HG02623 (cell line): ENCODE measurements at regions not wholly inside any gene's neighbourhood (a gene's known extent, or its start where the extent isn't known, plus 50 kb on each side); places are given as distances from the start of the nearest gene placed in this dataset.
"Not testable (repeated sequence)": the region's sequence is repeated elsewhere in the genome, so short reads cannot be mapped to it uniquely, and the experiment has no call there.

Experiments
- ATAC-seq: cut with Tn5 transposase; IDR thresholded peaks from one replicate; pipeline ENCODE4 v1.9.1; 2021; ENCODE audit warnings: moderate library complexity; ENCODE audit not compliant: unreplicated experiment

GRCh38 chr6:115814907-115815306 is 245.8 kb downstream of the FRK start:
- ATAC-seq: no peak

GRCh38 chr6:115811541-115811940 is 249.2 kb downstream of the FRK start:
- no peak for ATAC-seq

- no peak for ATAC-seq
These were observed 262.5 kb downstream of the FRK start for GRCh38 chr6:115798229-115798628.

- no peak for ATAC-seq
These were observed 263.9 kb downstream of the FRK start for GRCh38 chr6:115796829-115797228.

- ATAC-seq: no peak
These were observed 264.6 kb downstream of the FRK start for GRCh38 chr6:115796061-115796460.

GRCh38 chr6:115783402-115784061 is 277.2 kb downstream of the FRK start:
- ATAC-seq: no peak

- no peak for ATAC-seq
These were observed 278.1 kb downstream of the FRK start for GRCh38 chr6:115782612-115783011.

- no peak for ATAC-seq
These were observed 286.9 kb downstream of the FRK start for GRCh38 chr6:115773741-115774140.

GRCh38 chr6:115770851-115771250 is 289.8 kb downstream of the FRK start:
- no peak for ATAC-seq

GRCh38 chr6:115768500-115768899 is 292.2 kb downstream of the FRK start:
- ATAC-seq: no peak

GRCh38 chr6:115767931-115768330 is 292.8 kb downstream of the FRK start:
- no peak for ATAC-seq

GRCh38 chr6:115766745-115767462 is 293.8 kb downstream of the FRK start:
- ATAC-seq: no peak

- ATAC-seq: no peak
These were observed 294.7 kb downstream of the FRK start for GRCh38 chr6:115765966-115766365.

- ATAC-seq: no peak
These were observed 301.6 kb downstream of the FRK start for GRCh38 chr6:115759051-115759450.

- ATAC-seq: no peak
These were observed 307.2 kb downstream of the FRK start for GRCh38 chr6:115753446-115753845.

GRCh38 chr6:115750946-115751345 is 309.7 kb downstream of the FRK start:
- ATAC-seq: no peak

GRCh38 chr6:115750292-115750691 is 310.4 kb downstream of the FRK start:
- no peak for ATAC-seq

GRCh38 chr6:115747719-115748118 is 313.0 kb downstream of the FRK start:
- no peak for ATAC-seq

- ATAC-seq: not testable (repeated sequence)
These were observed 314.1 kb downstream of the FRK start for GRCh38 chr6:115746583-115746982.

GRCh38 chr6:115740907-115741306 is 319.8 kb downstream of the FRK start:
- no peak for ATAC-seq

GRCh38 chr6:115735610-115736009 is 325.1 kb downstream of the FRK start:
- no peak for ATAC-seq

GRCh38 chr6:115733426-115733825 is 327.3 kb downstream of the FRK start:
- no peak for ATAC-seq

- ATAC-seq: no peak
These were observed 331.7 kb downstream of the FRK start for GRCh38 chr6:115729036-115729435.
